RWPE1 (cell line): ENCODE measurements at regions not wholly inside any gene's neighbourhood (a gene's known extent, or its start where the extent isn't known, plus 50 kb on each side); places are given as distances from the start of the nearest gene placed in this dataset.

ENCODE experiments used
- CTCF ChIA-PET: fragments of 350-600 bp; sonication (Branson Sonifier 250); formaldehyde crosslinking; extraction: SDS; loops from one replicate; lab custom pipeline; 2021; lab: Yijun Ruan, JAX
- POLR2A ChIA-PET: fragments of 400-600 bp; formaldehyde crosslinking; extraction: SDS; loops from one replicate; lab custom pipeline; 2020; ENCODE audit warnings: antibody characterized with exemption; ENCODE audit not compliant: low non-redundant PET; lab: Yijun Ruan, JAX
- DNase-seq: peaks from one replicate; pipeline ENCODE4 v3.0.0; 2012; ENCODE audit warnings: low spot score
- H3K27ac ChIP-seq: fragments of 450-650 bp; 2 replicates; pipeline ENCODE4 v1.5.1; 2017
- TF ChIP-seq, protein P1 (sequence below): fragments of 450-650 bp; conservative IDR thresholded peaks from 2 replicates; pipeline ENCODE4 v1.5.1; 2017; ENCODE audit warnings: low read depth, mild to moderate bottlenecking

DNA sequence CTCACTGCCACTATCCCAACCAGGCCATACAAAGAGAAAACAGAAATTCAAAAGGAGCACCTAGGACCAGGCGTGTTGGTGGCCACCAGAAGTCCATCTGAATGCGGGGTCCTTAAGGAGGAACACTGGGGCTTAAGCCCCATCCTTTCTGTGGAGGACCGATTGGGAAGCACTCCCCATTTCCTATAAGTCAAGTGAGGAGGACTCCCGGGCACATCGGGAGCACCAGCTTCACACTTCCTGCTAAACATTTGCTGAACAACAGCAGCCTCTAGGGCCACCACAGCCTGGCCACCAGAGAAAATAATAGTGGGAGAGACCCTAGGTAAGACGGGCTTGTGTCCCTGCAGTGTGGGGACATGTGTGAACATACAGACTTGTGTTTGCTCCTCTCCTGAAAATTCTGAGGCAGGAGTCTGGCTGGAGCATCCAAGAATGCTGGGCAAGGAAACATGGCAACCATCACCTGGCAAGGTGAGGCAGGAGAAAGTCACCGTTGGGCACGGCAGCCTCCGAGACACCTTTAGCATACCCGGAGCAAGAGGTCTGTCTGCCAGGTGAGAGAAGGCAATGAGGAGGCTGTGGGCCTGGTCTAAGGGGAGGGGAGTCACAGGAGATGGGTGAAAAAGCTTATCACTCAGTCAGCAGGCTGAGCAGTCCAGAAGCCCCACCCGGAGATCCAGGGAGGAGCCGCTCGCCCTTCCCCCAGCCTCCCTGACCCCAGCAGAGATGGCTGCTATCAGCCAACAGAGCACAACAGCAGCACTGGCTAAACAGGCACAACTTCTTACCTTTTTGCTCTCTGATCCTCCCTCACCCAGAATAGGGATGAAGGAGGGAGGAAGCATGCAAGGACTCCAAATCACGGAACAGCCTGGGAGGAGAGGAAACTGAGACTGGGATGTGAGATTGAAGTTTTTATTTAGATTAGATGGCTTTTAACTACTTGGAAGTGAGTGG lies 282.3 kb downstream of the EIPR1 start:
- POLR2A ChIA-PET: no interaction called here
- TF ChIP-seq, protein P1, sequence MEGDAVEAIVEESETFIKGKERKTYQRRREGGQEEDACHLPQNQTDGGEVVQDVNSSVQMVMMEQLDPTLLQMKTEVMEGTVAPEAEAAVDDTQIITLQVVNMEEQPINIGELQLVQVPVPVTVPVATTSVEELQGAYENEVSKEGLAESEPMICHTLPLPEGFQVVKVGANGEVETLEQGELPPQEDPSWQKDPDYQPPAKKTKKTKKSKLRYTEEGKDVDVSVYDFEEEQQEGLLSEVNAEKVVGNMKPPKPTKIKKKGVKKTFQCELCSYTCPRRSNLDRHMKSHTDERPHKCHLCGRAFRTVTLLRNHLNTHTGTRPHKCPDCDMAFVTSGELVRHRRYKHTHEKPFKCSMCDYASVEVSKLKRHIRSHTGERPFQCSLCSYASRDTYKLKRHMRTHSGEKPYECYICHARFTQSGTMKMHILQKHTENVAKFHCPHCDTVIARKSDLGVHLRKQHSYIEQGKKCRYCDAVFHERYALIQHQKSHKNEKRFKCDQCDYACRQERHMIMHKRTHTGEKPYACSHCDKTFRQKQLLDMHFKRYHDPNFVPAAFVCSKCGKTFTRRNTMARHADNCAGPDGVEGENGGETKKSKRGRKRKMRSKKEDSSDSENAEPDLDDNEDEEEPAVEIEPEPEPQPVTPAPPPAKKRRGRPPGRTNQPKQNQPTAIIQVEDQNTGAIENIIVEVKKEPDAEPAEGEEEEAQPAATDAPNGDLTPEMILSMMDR: no peak
- H3K27ac ChIP-seq: no peak overlapping the region
- no peak for DNase-seq
- CTCF ChIA-PET: no interaction called here

DNA sequence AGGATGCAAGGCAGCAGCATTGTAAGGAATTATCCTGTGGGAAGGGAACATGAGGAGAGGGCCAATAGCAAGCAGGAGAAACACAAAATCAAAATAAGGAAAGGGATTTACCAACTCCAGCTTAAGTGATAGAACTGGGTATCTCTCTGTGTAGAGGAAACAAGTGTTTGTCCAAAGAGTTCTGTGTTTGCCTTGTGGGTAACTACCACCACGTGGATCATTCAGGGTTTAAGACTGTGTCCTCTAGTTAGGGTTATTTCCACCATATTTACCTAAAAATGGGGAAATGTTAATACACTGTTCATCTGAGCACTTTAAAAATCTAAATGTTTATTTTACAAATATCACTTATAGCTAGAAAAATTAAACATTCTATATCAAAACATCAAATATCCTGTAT lies 283.3 kb downstream of the EIPR1 start:
- TF ChIP-seq, protein P1: no peak
- ChIA-PET CTCF (no interaction called here), POLR2A (no interaction called here)
- no peak for DNase-seq
- no peak overlapping the region for H3K27ac ChIP-seq

GRCh38 chr2:3091696-3092095 lies 285.9 kb downstream of the EIPR1 start:
- ChIA-PET CTCF (no interaction called here), POLR2A (no interaction called here)
- TF ChIP-seq, protein P1: no peak
- no peak overlapping the region for H3K27ac ChIP-seq
- no peak for DNase-seq

GRCh38 chr2:3082705-3083104 lies 294.9 kb downstream of the EIPR1 start:
- POLR2A ChIA-PET: no interaction called here
- CTCF ChIA-PET: no interaction called here

GRCh38 chr2:3079959-3080948 lies 297.4 kb downstream of the EIPR1 start:
- H3K27ac ChIP-seq: no peak overlapping the region
- POLR2A ChIA-PET: no interaction called here
- CTCF ChIA-PET: no interaction called here
- DNase-seq: no peak
- TF ChIP-seq, protein P1: no peak

More at GRCh38 chr2:3082705-3083104, 294.9 kb downstream of the EIPR1 start:
- DNase-seq: no peak
- TF ChIP-seq, protein P1: no peak
- H3K27ac ChIP-seq: no peak overlapping the region

DNA sequence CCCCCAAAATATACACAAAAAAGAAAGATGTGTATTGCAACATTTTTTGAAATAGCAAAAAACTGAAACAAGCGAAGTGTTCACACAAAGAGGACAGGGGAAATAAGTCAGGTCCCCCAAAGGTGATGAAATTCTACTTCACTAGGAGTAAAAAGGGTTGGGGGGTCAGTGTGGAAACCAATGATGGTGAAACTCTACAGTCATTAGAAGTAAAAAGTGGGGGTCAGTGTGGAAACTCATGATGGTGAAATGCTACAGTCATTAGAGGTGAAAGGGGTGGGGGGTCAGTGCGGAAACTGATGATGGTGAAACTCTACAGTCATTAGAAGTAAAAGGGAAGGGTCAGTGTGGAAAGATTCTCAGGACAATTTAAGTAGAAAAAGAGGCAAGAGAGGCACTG lies 298.2 kb downstream of the EIPR1 start:
- POLR2A ChIA-PET: no interaction called here
- TF ChIP-seq, protein P1: no peak
- CTCF ChIA-PET: no interaction called here
- DNase-seq: no peak
- H3K27ac ChIP-seq: no peak overlapping the region
